ENCODE measurements at regions not wholly inside any gene's neighbourhood (a gene's known extent, or its start where the extent isn't known, plus 50 kb on each side); places are given as distances from the start of the nearest gene placed in this dataset.

DNA sequence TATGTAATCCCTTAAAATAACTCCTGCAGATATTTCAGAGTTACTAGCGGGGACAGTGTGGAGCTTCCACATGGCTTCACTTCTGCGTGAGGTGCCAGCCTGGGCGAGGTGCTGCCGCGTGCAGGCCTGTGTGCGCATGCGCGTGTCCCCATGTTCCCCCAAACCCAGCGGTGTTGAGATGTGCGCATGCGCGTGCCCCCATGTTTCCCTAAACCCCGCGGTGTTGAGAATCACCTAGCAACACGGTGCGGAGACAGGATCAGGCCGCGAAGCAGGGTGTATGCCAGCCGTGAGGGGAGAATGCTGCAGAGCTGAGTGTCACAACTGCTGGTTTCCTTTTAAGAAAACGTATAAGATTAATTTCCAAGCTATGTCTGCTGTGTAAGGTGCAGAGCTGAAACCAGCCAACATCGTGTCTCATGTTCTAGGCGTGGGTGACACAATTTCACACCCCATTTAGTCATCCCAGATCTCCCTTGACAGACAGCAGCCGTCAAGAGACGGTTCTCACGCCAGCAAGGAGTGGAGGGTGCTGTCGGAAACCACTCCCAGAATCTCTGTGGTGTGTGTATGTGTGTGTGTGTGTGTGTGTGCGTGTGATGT, 71.9 kb upstream of the ADARB2 start:
- H3K27ac ChIP-seq (ENCODE audit: low read depth in 2 of 2, low read length in 2 of 2): no peak overlapping the region
- H3K27me3 ChIP-seq (ENCODE audit: control insufficient read depth, insufficient read depth, low read length): no peaks in the 10 kb centered on the region
- intact Hi-C loops (cut with DNase I): no loop called here
- DNase-seq (peak in 1 of 5 donors; percentile 11), FAIRE-seq (no peak)
- H3K4me3 ChIP-seq (ENCODE audit: low read length in 3 of 3): no peak overlapping the region
- no peaks in the 10 kb centered on the region for H3K36me3 ChIP-seq (ENCODE audit: control insufficient read depth in 2 of 3, insufficient read depth in 3 of 3, low read length in 3 of 3)
- TF ChIP-seq, protein P1, sequence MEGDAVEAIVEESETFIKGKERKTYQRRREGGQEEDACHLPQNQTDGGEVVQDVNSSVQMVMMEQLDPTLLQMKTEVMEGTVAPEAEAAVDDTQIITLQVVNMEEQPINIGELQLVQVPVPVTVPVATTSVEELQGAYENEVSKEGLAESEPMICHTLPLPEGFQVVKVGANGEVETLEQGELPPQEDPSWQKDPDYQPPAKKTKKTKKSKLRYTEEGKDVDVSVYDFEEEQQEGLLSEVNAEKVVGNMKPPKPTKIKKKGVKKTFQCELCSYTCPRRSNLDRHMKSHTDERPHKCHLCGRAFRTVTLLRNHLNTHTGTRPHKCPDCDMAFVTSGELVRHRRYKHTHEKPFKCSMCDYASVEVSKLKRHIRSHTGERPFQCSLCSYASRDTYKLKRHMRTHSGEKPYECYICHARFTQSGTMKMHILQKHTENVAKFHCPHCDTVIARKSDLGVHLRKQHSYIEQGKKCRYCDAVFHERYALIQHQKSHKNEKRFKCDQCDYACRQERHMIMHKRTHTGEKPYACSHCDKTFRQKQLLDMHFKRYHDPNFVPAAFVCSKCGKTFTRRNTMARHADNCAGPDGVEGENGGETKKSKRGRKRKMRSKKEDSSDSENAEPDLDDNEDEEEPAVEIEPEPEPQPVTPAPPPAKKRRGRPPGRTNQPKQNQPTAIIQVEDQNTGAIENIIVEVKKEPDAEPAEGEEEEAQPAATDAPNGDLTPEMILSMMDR (IDR thresholded peaks at IDR 0.05; ENCODE audit: borderline replicate concordance, extremely low read depth, insufficient read depth): no peak
- H3K9ac ChIP-seq (ENCODE audit: low read length in 3 of 3): no peak overlapping the region
- no peaks in the 10 kb centered on the region for H3K4me1 ChIP-seq (ENCODE audit: control insufficient read depth in 2 of 3, insufficient read depth in 2 of 3, low read depth in 1 of 3, low read length in 3 of 3)
- H3K9me3 ChIP-seq (ENCODE audit: control insufficient read depth in 2 of 3, insufficient read depth in 1 of 3, low read length in 3 of 3): no peaks in the 10 kb centered on the region

DNA sequence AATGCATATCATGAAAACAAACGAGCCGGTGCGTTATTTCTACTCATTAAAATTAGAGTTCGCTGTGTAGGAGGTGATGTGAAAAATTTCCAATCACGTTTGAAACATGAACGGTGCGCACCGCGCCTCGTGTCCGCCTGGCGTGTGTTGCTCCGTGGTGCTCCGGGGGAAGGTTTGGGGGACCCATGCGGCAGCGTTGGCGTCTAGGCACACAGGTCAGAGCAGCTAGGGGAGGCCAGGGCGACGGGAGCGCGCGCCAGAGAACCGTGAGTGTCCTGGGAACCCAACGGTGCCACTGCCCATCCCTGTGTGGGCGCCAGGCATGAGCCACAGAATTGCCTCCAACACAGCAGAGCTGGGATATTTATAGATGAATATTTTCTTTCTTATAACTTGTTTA, 70.6 kb upstream of the ADARB2 start:
- no peak for FAIRE-seq
- no peak for DNase-seq
- Histone ChIP-seq H3K4me1 (ENCODE audit: control insufficient read depth in 2 of 3, insufficient read depth in 2 of 3, low read depth in 1 of 3, low read length in 3 of 3) (no peaks in the 10 kb centered on the region), H3K27me3 (ENCODE audit: control insufficient read depth, insufficient read depth, low read length) (no peaks in the 10 kb centered on the region), H3K9ac (ENCODE audit: low read length in 3 of 3) (no peak overlapping the region), H3K27ac (ENCODE audit: low read depth in 2 of 2, low read length in 2 of 2) (no peak overlapping the region), H3K36me3 (ENCODE audit: control insufficient read depth in 2 of 3, insufficient read depth in 3 of 3, low read length in 3 of 3) (no peaks in the 10 kb centered on the region), H3K4me3 (ENCODE audit: low read length in 3 of 3) (no peak overlapping the region), H3K9me3 (ENCODE audit: control insufficient read depth in 2 of 3, insufficient read depth in 1 of 3, low read length in 3 of 3) (no peaks in the 10 kb centered on the region)
- TF ChIP-seq, protein P1 (IDR thresholded peaks at IDR 0.05; ENCODE audit: borderline replicate concordance, extremely low read depth, insufficient read depth): no peak
- intact Hi-C loops (cut with DNase I): no loop called here

DNA sequence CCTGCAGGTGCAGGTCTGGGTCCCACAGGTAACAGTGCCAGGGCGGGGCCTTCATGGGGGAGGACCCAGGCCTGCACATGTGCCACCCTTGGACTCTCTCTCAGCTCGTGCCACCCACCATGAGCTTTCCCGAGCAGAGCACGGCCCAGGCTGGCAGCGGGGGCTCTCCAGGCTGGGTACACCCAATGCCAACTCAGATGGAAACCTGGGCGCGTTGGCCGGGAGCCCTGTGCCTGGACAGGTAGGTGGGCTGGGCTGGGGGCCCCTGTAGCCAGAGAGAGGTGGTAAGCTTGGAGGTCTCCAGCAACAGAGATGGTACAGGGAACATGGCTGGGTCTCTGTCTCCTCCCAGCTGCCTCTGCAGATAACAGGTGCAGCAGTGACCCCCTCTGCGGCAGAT, 69.9 kb upstream of the ADARB2 start:
- intact Hi-C loops (cut with DNase I): no loop called here
- TF ChIP-seq, protein P1 (IDR thresholded peaks at IDR 0.05; ENCODE audit: borderline replicate concordance, extremely low read depth, insufficient read depth): no peak
- Histone ChIP-seq H3K4me3 (ENCODE audit: low read length in 3 of 3) (no peak overlapping the region), H3K36me3 (ENCODE audit: control insufficient read depth in 2 of 3, insufficient read depth in 3 of 3, low read length in 3 of 3) (no peaks in the 10 kb centered on the region), H3K4me1 (ENCODE audit: control insufficient read depth in 2 of 3, insufficient read depth in 2 of 3, low read depth in 1 of 3, low read length in 3 of 3) (no peaks in the 10 kb centered on the region), H3K27me3 (ENCODE audit: control insufficient read depth, insufficient read depth, low read length) (no peaks in the 10 kb centered on the region), H3K9ac (ENCODE audit: low read length in 3 of 3) (no peak overlapping the region), H3K27ac (ENCODE audit: low read depth in 2 of 2, low read length in 2 of 2) (no peak overlapping the region), H3K9me3 (ENCODE audit: control insufficient read depth in 2 of 3, insufficient read depth in 1 of 3, low read length in 3 of 3) (no peaks in the 10 kb centered on the region)
- FAIRE-seq (no peak), DNase-seq (no peak)

DNA sequence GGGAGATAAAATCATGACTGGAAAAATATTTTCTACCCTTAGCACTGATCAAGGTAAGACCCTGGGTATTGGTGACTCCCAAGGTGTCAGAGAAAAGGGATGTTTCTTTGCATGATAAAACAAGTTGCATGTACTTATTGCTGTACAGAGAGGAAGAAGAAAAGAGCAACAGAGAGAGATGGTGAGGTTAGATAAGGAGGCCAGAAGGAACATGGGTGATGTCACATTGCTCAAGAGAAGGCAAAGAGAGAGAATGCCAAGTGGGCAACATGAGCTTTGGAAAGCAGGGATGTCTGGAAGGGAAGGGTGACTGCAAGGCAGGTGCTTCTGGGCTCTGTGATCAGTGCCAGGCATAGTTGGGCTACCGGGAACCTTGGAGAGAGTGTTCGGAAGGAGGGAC, 65.1 kb upstream of the ADARB2 start:
- no peak overlapping the region for H3K27ac ChIP-seq (ENCODE audit: low read depth in 2 of 2, low read length in 2 of 2)
- no peaks in the 10 kb centered on the region for H3K4me1 ChIP-seq (ENCODE audit: control insufficient read depth in 2 of 3, insufficient read depth in 2 of 3, low read depth in 1 of 3, low read length in 3 of 3)
- H3K4me3 ChIP-seq (ENCODE audit: low read length in 3 of 3): no peak overlapping the region
- H3K27me3 ChIP-seq (ENCODE audit: control insufficient read depth, insufficient read depth, low read length): no peaks in the 10 kb centered on the region
- no peaks in the 10 kb centered on the region for H3K9me3 ChIP-seq (ENCODE audit: control insufficient read depth in 2 of 3, insufficient read depth in 1 of 3, low read length in 3 of 3)
- no peaks in the 10 kb centered on the region for H3K36me3 ChIP-seq (ENCODE audit: control insufficient read depth in 2 of 3, insufficient read depth in 3 of 3, low read length in 3 of 3)
- DNase-seq (no peak), FAIRE-seq (no peak)
- intact Hi-C loops (cut with DNase I): no loop called here
- TF ChIP-seq, protein P1 (IDR thresholded peaks at IDR 0.05; ENCODE audit: borderline replicate concordance, extremely low read depth, insufficient read depth): no peak
- H3K9ac ChIP-seq (ENCODE audit: low read length in 3 of 3): no peak overlapping the region

Measured in kidney (tissue), 13 donors.